ENCODE measurements at regions not wholly inside any gene's neighbourhood (a gene's known extent, or its start where the extent isn't known, plus 50 kb on each side); places are given as distances from the start of the nearest gene placed in this dataset.

DNA sequence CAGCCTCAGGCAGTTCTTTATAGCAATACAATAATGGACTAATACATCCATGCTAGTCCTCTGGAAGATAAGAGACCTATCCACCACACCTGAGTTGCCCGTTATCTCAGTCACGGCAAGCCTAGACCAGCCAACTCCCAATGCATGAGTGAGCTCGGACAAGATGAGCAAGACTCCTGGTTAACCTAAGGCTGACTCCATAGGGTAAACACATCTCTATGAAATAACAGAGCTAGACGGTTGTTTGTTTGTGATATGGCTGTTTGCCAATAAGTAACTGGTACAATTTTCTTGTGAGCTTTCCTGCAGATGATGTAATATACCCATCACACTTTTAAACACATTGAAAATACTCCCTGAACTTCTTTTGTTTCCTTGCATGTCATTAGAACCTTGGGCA, 70.6 kb upstream of the PHACTR1 start (continued):
- TF ChIP-seq, protein P1, sequence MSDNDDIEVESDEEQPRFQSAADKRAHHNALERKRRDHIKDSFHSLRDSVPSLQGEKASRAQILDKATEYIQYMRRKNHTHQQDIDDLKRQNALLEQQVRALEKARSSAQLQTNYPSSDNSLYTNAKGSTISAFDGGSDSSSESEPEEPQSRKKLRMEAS (IDR thresholded peaks at IDR 0.05), result no peak
- TF ChIP-seq, protein P2, sequence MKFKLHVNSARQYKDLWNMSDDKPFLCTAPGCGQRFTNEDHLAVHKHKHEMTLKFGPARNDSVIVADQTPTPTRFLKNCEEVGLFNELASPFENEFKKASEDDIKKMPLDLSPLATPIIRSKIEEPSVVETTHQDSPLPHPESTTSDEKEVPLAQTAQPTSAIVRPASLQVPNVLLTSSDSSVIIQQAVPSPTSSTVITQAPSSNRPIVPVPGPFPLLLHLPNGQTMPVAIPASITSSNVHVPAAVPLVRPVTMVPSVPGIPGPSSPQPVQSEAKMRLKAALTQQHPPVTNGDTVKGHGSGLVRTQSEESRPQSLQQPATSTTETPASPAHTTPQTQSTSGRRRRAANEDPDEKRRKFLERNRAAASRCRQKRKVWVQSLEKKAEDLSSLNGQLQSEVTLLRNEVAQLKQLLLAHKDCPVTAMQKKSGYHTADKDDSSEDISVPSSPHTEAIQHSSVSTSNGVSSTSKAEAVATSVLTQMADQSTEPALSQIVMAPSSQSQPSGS (IDR thresholded peaks at IDR 0.05; ENCODE audit: low read length), result no peak
- TF ChIP-seq CBX8 (IDR thresholded peaks at IDR 0.05; ENCODE audit: borderline replicate concordance, low read depth, low read length), result no peak

All from H1 (cell line).